Stomach (tissue), 8 donors: ENCODE measurements at regions not wholly inside any gene's neighbourhood (a gene's known extent, or its start where the extent isn't known, plus 50 kb on each side); places are given as distances from the start of the nearest gene placed in this dataset.

Source experiments
- DNase-seq, 2 donors: peaks; one replicate each; pipeline versions ENCODE4 v3.0.0 to v3.0.0-alpha.2; 2013 to 2019
- H3K27ac ChIP-seq, 5 donors: fragments of 200-600 bp in 4 of 5; sonication (generic) in 4 of 5; one replicate each; pipeline ENCODE4 v1.5.1; 2013 to 2019; ENCODE audit warnings: mild to moderate bottlenecking in 1 of 5, moderate library complexity in 1 of 5
- H3K27me3 ChIP-seq, 3 donors: fragments of 200-600 bp; sonication (generic); one replicate each; pipeline ENCODE4 v1.5.1; 2017 to 2019; ENCODE audit warnings: mixed run types in 1 of 3
- H3K36me3 ChIP-seq, 4 donors: fragments of 200-600 bp; sonication (generic); 1 replicate in 3 of 4; 2 replicates in 1 of 4; pipeline ENCODE4 v1.5.1; 2016 to 2019
- H3K4me1 ChIP-seq, 4 donors: fragments of 200-600 bp; sonication (generic); one replicate each; pipeline ENCODE4 v1.5.1; 2016 to 2019
- H3K4me3 ChIP-seq, 4 donors: fragments of 200-600 bp; sonication (generic) in 3 of 4; one replicate each; pipeline ENCODE4 v1.5.1; 2016 to 2019; ENCODE audit warnings: mild to moderate bottlenecking in 1 of 4
- H3K9me3 ChIP-seq, 4 donors: fragments of 200-600 bp; sonication (generic); one replicate each; pipeline ENCODE4 v1.5.1; 2016 to 2019
- EP300 ChIP-seq: sonication (generic); formaldehyde crosslinking; IDR thresholded peaks from one replicate; pipeline ENCODE4 v1.6.1; 2017; ENCODE audit warnings: antibody characterized with exemption
- POLR2A ChIP-seq, 4 donors: fragments of 450-650 bp; IDR thresholded peaks; one replicate each; pipeline ENCODE4 v1.6.1; 2016; ENCODE audit warnings: antibody characterized with exemption in 4 of 4, control low read depth in 2 of 4, mild to moderate bottlenecking in 1 of 4, moderate library complexity in 1 of 4
- POLR2AphosphoS5 ChIP-seq, 3 donors: sonication (generic); formaldehyde crosslinking; IDR thresholded peaks; one replicate each; pipeline ENCODE4 v1.6.1; 2016; ENCODE audit warnings: antibody characterized with exemption in 3 of 3
- WGBS, 5 donors: extraction: QIAGEN DNeasy Blood & Tissue Kit in 3 of 5; methylation state at CpG; one replicate each; pipeline versions ENCODE4 v1.1.5 to v1.1.7; 2013 to 2018; 5-methylcytosine and 5-hydroxymethylcytosine counted together
- intact Hi-C: fragments of 100-400 bp; cut with DNase I; formaldehyde crosslinking; loops from one replicate; pipeline ENCODE4 v1.15.1; 2023; ENCODE audit warnings: low total_unique reads
- TF ChIP-seq, protein P1 (sequence below), 7 experiments: fragments of 450-650 bp in 4 of 7; fragments of 200-600 bp in 3 of 7; sonication (generic) in 3 of 7; IDR thresholded peaks; one replicate each; pipeline ENCODE4 v1.5.1; 2016 to 2019; ENCODE audit warnings: antibody characterized with exemption in 7 of 7, control low read depth in 2 of 7, mild to moderate bottlenecking in 1 of 7
- donor health status: healthy with polysubstance abuse.
- donor health status: Bipolar disorder and iron deficiency.
- donor health status: healthy.

GRCh38 chr7:46076527-46076926, 155.5 kb upstream of the IGFBP3 start:
- Histone ChIP-seq H3K27me3 (no peaks in the 10 kb centered on the region), H3K4me1 (no peaks in the 10 kb centered on the region), H3K9me3 (no peaks in the 10 kb centered on the region), H3K4me3 (no peak overlapping the region), H3K27ac (no peak overlapping the region), H3K36me3 (no peaks in the 10 kb centered on the region)
- DNase-seq = peak in 1 of 2 donors; percentile 4
- WGBS, 5 donors = 9 to 29% (median 19%) methylated on average over 1 of the region's 1 CpG
- intact Hi-C loops = no loop called here
- TF ChIP-seq, protein P1, sequence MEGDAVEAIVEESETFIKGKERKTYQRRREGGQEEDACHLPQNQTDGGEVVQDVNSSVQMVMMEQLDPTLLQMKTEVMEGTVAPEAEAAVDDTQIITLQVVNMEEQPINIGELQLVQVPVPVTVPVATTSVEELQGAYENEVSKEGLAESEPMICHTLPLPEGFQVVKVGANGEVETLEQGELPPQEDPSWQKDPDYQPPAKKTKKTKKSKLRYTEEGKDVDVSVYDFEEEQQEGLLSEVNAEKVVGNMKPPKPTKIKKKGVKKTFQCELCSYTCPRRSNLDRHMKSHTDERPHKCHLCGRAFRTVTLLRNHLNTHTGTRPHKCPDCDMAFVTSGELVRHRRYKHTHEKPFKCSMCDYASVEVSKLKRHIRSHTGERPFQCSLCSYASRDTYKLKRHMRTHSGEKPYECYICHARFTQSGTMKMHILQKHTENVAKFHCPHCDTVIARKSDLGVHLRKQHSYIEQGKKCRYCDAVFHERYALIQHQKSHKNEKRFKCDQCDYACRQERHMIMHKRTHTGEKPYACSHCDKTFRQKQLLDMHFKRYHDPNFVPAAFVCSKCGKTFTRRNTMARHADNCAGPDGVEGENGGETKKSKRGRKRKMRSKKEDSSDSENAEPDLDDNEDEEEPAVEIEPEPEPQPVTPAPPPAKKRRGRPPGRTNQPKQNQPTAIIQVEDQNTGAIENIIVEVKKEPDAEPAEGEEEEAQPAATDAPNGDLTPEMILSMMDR (IDR thresholded peaks at IDR 0.05) = no peak
- TF ChIP-seq POLR2A (IDR thresholded peaks at IDR 0.05) (no peak), EP300 (no peak), POLR2AphosphoS5 (IDR thresholded peaks at IDR 0.05) (no peak)

GRCh38 chr7:46072722-46073121, 151.7 kb upstream of the IGFBP3 start:
- H3K27ac ChIP-seq = no peak overlapping the region
- DNase-seq = no peak
- no peaks in the 10 kb centered on the region for H3K9me3 ChIP-seq
- intact Hi-C loops = no loop called here
- no peak overlapping the region for H3K4me3 ChIP-seq
- no peaks in the 10 kb centered on the region for H3K36me3 ChIP-seq
- TF ChIP-seq POLR2A (IDR thresholded peaks at IDR 0.05) = no peak
- TF ChIP-seq POLR2AphosphoS5 (IDR thresholded peaks at IDR 0.05) = no peak
- TF ChIP-seq, protein P1 (IDR thresholded peaks at IDR 0.05) = no peak
- H3K4me1 ChIP-seq = no peaks in the 10 kb centered on the region
- H3K27me3 ChIP-seq = no peaks in the 10 kb centered on the region

GRCh38 chr7:46071601-46072000, 150.5 kb upstream of the IGFBP3 start:
- no peaks in the 10 kb centered on the region for H3K27me3 ChIP-seq
- H3K4me3 ChIP-seq = no peak overlapping the region
- intact Hi-C loops = no loop called here
- no peaks in the 10 kb centered on the region for H3K4me1 ChIP-seq
- DNase-seq = no peak
- H3K9me3 ChIP-seq = no peaks in the 10 kb centered on the region
- H3K36me3 ChIP-seq = no peaks in the 10 kb centered on the region
- TF ChIP-seq EP300 (no peak), POLR2AphosphoS5 (IDR thresholded peaks at IDR 0.05) (no peak), POLR2A (IDR thresholded peaks at IDR 0.05) (no peak)
- TF ChIP-seq, protein P1 (IDR thresholded peaks at IDR 0.05) = no peak
- 53 to 86% (median 73%) methylated on average over 1 of the region's 1 CpG for WGBS, 5 donors
- no peak overlapping the region for H3K27ac ChIP-seq

DNA sequence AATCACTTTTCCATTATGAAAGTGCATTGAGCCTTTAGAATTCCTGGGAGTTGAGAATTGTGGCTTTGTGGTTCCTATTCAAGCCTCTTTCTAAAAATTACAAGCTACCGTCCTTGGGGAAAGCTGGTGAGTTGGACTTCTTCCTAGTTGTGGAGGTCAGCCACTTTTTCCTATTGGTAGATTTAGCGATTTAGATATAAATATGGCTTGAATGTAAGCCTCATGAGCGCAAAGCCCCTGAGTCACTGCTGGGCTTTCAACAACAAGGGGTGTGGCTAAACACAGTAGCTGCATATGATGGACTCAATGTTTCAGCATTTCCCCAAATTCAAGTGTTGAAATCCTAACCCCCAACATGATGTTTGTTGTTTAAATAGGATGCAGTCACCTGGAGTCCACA, 150.0 kb upstream of the IGFBP3 start:
- DNase-seq = no peak
- no peaks in the 10 kb centered on the region for H3K27me3 ChIP-seq
- no peaks in the 10 kb centered on the region for H3K36me3 ChIP-seq
- no peaks in the 10 kb centered on the region for H3K4me1 ChIP-seq
- no peak for TF ChIP-seq POLR2A (IDR thresholded peaks at IDR 0.05)
- no peak for TF ChIP-seq POLR2AphosphoS5 (IDR thresholded peaks at IDR 0.05)
- TF ChIP-seq, protein P1 (IDR thresholded peaks at IDR 0.05) = no peak
- no peak for TF ChIP-seq EP300
- intact Hi-C loops = no loop called here
- no peak overlapping the region for H3K27ac ChIP-seq
- H3K9me3 ChIP-seq = no peaks in the 10 kb centered on the region
- no peak overlapping the region for H3K4me3 ChIP-seq
- 57 to 82% (median 78%) methylated on average over 3 of the region's 3 CpGs for WGBS, 5 donors

DNA sequence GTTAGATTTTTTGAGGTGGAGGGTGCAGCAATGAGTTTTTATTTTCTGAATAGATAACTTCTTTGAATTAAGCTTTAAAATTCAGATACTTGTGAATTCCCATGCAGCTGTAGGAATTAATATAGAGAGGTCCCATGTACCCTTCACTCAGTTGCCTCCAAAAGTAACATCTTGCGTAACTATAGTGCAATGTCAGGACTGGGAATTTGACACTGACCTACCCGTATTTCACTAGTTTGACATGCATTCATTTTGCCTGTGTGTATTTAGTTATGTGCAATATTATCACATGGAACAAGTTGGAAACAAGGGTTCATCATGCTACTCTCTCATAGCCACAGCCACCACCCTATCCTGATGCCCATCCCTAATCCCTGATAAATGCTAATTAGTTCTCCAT, 147.1 kb upstream of the IGFBP3 start:
- Histone ChIP-seq H3K27me3 (no peaks in the 10 kb centered on the region), H3K36me3 (no peaks in the 10 kb centered on the region), H3K4me3 (no peak overlapping the region), H3K9me3 (no peaks in the 10 kb centered on the region), H3K27ac (no peak overlapping the region), H3K4me1 (no peaks in the 10 kb centered on the region)
- no peak for DNase-seq
- intact Hi-C loops = no loop called here
- no peak for TF ChIP-seq POLR2AphosphoS5 (IDR thresholded peaks at IDR 0.05)
- TF ChIP-seq, protein P1 (IDR thresholded peaks at IDR 0.05) = no peak
- no peak for TF ChIP-seq POLR2A (IDR thresholded peaks at IDR 0.05)
- no peak for TF ChIP-seq EP300
- WGBS, 5 donors = 65 to 91% (median 85%) methylated on average over 2 of the region's 2 CpGs
